Testis (tissue), 2 donors: ENCODE measurements at regions not wholly inside any gene's neighbourhood (a gene's known extent, or its start where the extent isn't known, plus 50 kb on each side); places are given as distances from the start of the nearest gene placed in this dataset.

ENCODE experiments used
- DNase-seq: peaks from one replicate; pipeline ENCODE4 v3.0.0-alpha.2; 2019
- H3K27ac ChIP-seq, 2 donors: fragments of 200-600 bp; sonication (generic); one replicate each; pipeline ENCODE4 v1.5.1; 2019
- H3K27me3 ChIP-seq: fragments of 200-600 bp; sonication (generic); one replicate; pipeline ENCODE4 v1.5.1; 2019
- H3K36me3 ChIP-seq: fragments of 200-600 bp; sonication (generic); one replicate; pipeline ENCODE4 v1.5.1; 2017; ENCODE audit warnings: low read depth; ENCODE audit errors: missing control alignments
- H3K4me1 ChIP-seq: fragments of 200-600 bp; sonication (generic); one replicate; pipeline ENCODE4 v1.5.1; 2019
- H3K4me3 ChIP-seq, 2 donors: fragments of 200-600 bp; sonication (generic); one replicate each; pipeline ENCODE4 v1.5.1; 2017 to 2019
- H3K9me3 ChIP-seq: fragments of 200-600 bp; sonication (generic); one replicate; pipeline ENCODE4 v1.5.1; 2017
- POLR2A ChIP-seq: fragments of 450-650 bp; IDR thresholded peaks from one replicate; pipeline ENCODE4 v1.6.1; 2017; ENCODE audit warnings: antibody characterized with exemption, mild to moderate bottlenecking, moderate library complexity
- WGBS, 2 donors: methylation state at CpG; one replicate each; pipeline ENCODE4 v1.1.5; 2018; 5-methylcytosine and 5-hydroxymethylcytosine counted together
- intact Hi-C: fragments of 100-400 bp; cut with DNase I; formaldehyde crosslinking; loops from one replicate; pipeline ENCODE4 v1.15.1; 2023; ENCODE audit warnings: low total_unique reads
- TF ChIP-seq, protein P1 (sequence below), 3 experiments: fragments of 450-650 bp in 2 of 3; fragments of 200-600 bp in 1 of 3; sonication (generic) in 1 of 3; IDR thresholded peaks; one replicate each; pipeline ENCODE4 v1.5.1; 2016 to 2019; ENCODE audit warnings: antibody characterized with exemption in 3 of 3, mild to moderate bottlenecking in 2 of 3, moderate library complexity in 1 of 3

DNA sequence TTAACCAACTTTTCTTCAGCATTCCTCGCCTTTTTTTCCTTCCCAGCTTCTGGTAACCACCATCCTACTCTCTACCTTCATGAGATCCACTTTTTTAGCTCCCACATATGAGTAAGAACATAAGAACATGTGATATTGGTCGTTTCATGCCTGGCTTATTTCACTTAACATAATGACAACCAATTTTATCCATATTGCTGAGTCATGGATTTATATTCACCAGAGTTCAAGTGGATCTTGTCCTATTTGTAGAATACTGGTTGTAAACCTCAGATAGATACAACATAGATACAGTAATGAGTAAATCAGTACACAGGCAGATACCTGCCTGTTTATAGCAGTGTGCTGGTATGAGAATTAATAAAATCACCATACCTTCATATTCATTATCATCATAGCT lies 412.0 kb upstream of the RBMS3 start:
- Histone ChIP-seq H3K4me3 (no peak overlapping the region), H3K9me3 (no peaks in the 10 kb centered on the region), H3K27ac (no peak overlapping the region), H3K36me3 (no peaks in the 10 kb centered on the region), H3K27me3 (no peaks in the 10 kb centered on the region), H3K4me1 (no peaks in the 10 kb centered on the region)
- DNase-seq, result no peak
- WGBS, 2 donors, result 85 to 90% methylated on average over 2 of the region's 2 CpGs
- TF ChIP-seq, protein P1, sequence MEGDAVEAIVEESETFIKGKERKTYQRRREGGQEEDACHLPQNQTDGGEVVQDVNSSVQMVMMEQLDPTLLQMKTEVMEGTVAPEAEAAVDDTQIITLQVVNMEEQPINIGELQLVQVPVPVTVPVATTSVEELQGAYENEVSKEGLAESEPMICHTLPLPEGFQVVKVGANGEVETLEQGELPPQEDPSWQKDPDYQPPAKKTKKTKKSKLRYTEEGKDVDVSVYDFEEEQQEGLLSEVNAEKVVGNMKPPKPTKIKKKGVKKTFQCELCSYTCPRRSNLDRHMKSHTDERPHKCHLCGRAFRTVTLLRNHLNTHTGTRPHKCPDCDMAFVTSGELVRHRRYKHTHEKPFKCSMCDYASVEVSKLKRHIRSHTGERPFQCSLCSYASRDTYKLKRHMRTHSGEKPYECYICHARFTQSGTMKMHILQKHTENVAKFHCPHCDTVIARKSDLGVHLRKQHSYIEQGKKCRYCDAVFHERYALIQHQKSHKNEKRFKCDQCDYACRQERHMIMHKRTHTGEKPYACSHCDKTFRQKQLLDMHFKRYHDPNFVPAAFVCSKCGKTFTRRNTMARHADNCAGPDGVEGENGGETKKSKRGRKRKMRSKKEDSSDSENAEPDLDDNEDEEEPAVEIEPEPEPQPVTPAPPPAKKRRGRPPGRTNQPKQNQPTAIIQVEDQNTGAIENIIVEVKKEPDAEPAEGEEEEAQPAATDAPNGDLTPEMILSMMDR (IDR thresholded peaks at IDR 0.05), result no peak
- no peak for TF ChIP-seq POLR2A
- intact Hi-C loops, result no loop called here

DNA sequence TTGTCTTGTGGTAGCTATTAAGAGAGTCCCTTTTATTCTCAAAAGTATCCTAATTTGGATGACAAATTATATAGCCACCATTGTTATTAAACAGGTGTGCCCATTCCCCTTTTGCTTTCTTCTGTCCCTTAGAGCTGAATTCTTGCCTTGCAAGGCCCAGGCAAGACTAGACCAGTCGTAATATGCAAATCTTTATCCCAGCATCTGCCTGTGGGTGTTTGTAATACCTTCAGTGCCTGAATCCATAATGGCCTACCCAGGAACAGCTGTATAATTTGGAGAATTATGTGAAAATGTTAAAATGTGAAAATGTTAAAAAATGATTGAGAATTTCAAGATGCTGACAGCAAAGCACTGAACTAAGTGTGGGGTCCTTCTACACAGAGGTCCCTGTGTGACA lies 403.0 kb upstream of the RBMS3 start:
- Histone ChIP-seq H3K9me3 (no peaks in the 10 kb centered on the region), H3K36me3 (no peaks in the 10 kb centered on the region), H3K4me1 (no peaks in the 10 kb centered on the region), H3K27ac (no peak overlapping the region), H3K27me3 (no peaks in the 10 kb centered on the region), H3K4me3 (no peak overlapping the region)
- intact Hi-C loops, result no loop called here
- 92 to 95% methylated on average over 1 of the region's 1 CpG for WGBS, 2 donors
- no peak for TF ChIP-seq POLR2A
- TF ChIP-seq, protein P1 (IDR thresholded peaks at IDR 0.05), result no peak
- no peak for DNase-seq

DNA sequence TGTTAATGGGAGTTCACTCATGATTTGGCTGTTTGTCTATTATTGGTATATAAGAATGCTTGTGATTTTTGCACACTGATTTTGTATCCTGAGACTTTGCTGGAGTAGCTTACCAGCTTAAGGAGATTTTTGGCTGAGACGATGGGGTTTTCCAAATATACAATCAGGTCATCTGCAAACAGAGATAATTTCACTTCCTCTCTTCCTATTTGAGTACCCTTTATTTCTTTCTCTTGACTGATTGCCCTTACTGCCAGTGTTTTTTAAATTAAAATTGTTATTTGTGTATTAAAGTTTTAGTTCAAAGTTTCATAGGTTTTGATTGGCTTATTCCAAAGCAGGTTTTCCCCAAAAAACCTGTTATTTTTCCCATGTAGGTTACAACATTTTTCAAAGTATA lies 390.5 kb upstream of the RBMS3 start:
- Histone ChIP-seq H3K27me3 (no peaks in the 10 kb centered on the region), H3K27ac (no peak overlapping the region), H3K9me3 (no peaks in the 10 kb centered on the region), H3K4me3 (no peak overlapping the region), H3K4me1 (no peaks in the 10 kb centered on the region), H3K36me3 (no peaks in the 10 kb centered on the region)
- TF ChIP-seq POLR2A, result no peak
- TF ChIP-seq, protein P1 (IDR thresholded peaks at IDR 0.05), result no peak
- 71 to 82% methylated on average over 1 of the region's 1 CpG for WGBS, 2 donors
- intact Hi-C loops, result no loop called here
- no peak for DNase-seq

DNA sequence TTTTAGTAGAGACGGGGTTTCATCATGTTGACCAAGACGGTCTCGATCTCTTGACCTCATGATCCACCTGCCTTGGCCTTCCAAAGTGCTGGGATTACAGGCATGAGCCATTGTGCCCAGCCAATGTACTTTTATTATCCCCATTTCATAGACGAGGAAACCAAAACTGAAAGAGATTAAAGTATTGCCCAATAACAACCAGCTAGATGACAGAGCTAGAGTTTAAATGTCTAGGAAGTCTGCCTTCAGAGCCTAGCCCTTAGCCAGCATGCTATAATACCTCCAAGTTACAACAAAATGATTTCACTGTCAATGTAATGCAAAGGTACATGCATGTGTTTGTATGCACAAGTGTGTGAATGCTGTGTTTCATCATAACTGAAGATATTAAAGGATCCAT lies 389.4 kb upstream of the RBMS3 start:
- Histone ChIP-seq H3K4me3 (no peak overlapping the region), H3K9me3 (no peaks in the 10 kb centered on the region), H3K27ac (no peak overlapping the region), H3K4me1 (no peaks in the 10 kb centered on the region), H3K27me3 (no peaks in the 10 kb centered on the region), H3K36me3 (no peaks in the 10 kb centered on the region)
- 94 to 98% methylated on average over 4 of the region's 4 CpGs for WGBS, 2 donors
- intact Hi-C loops, result no loop called here
- DNase-seq, result no peak
- TF ChIP-seq POLR2A, result no peak
- TF ChIP-seq, protein P1 (IDR thresholded peaks at IDR 0.05), result no peak

DNA sequence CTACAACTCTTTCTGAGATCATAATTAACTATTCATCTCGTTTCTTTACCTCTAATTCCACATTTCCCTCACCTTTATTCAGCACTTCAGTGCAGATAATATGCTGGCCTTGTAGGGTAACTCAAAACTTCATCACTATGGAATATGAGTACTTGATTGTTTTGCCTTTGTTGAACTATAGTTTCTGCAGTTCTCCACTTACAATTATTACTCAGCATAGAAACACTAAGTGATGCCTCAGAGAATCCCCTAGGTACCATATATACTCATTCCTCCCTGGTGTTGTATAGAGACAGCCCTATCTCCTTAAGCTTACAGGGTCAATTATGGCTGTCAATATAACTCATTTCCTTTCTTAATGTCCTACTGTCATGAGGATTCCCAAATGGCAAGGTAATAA lies 380.6 kb upstream of the RBMS3 start:
- no peak for DNase-seq
- Histone ChIP-seq H3K27ac (no peak overlapping the region), H3K4me1 (no peaks in the 10 kb centered on the region), H3K36me3 (no peaks in the 10 kb centered on the region), H3K9me3 (no peaks in the 10 kb centered on the region), H3K27me3 (no peaks in the 10 kb centered on the region), H3K4me3 (no peak overlapping the region)
- intact Hi-C loops, result no loop called here
- TF ChIP-seq, protein P1 (IDR thresholded peaks at IDR 0.05), result no peak
- no peak for TF ChIP-seq POLR2A
- 71 to 75% methylated on average over 1 of the region's 1 CpG for WGBS, 2 donors
